Esophagus squamous epithelium (tissue), 5 donors: ENCODE measurements at regions not wholly inside any gene's neighbourhood (a gene's known extent, or its start where the extent isn't known, plus 50 kb on each side); places are given as distances from the start of the nearest gene placed in this dataset.

ENCODE experiments used
- DNase-seq: peaks from one replicate; lab custom pipeline; 2025; lab: John Stamatoyannopoulos, UW
- H3K27ac ChIP-seq, 4 donors: fragments of 200-600 bp; sonication (generic); one replicate each; pipeline ENCODE4 v1.5.1; 2016 to 2019; ENCODE audit warnings: mild to moderate bottlenecking in 1 of 4
- H3K27me3 ChIP-seq, 4 donors: fragments of 200-600 bp; sonication (generic); 1 replicate in 3 of 4; 2 replicates in 1 of 4; pipeline versions ENCODE4 v1.5.1 to v1.6.0; 2017 to 2021; ENCODE audit warnings: antibody characterized with exemption in 1 of 4
- H3K36me3 ChIP-seq, 3 donors: fragments of 200-600 bp; sonication (generic); one replicate each; pipeline ENCODE4 v1.5.1; 2016 to 2019
- H3K4me1 ChIP-seq, 3 donors: fragments of 200-600 bp; sonication (generic); one replicate each; pipeline ENCODE4 v1.5.1; 2017 to 2019
- H3K4me3 ChIP-seq, 4 donors: fragments of 200-600 bp; sonication (generic); 1 replicate in 3 of 4; 2 replicates in 1 of 4; pipeline ENCODE4 v1.5.1; 2016 to 2019; ENCODE audit warnings: mild to moderate bottlenecking in 2 of 4, moderate library complexity in 1 of 4
- H3K9me3 ChIP-seq, 3 donors: fragments of 200-600 bp; sonication (generic); one replicate each; pipeline ENCODE4 v1.5.1; 2016 to 2019
- POLR2A ChIP-seq, 4 donors: fragments of 450-650 bp; IDR thresholded peaks; one replicate each; pipeline ENCODE4 v1.6.1; 2017; ENCODE audit warnings: antibody characterized with exemption in 4 of 4, mild to moderate bottlenecking in 4 of 4, moderate library complexity in 3 of 4
- WGBS, 2 donors: methylation state at CpG; one replicate each; pipeline ENCODE4 v1.1.5; 2018; 5-methylcytosine and 5-hydroxymethylcytosine counted together
- intact Hi-C: fragments of 100-400 bp; cut with DNase I; formaldehyde crosslinking; loops from one replicate; pipeline ENCODE4 v1.15.0; 2022
- TF ChIP-seq, protein P1 (sequence below), 6 experiments: fragments of 450-650 bp in 4 of 6; fragments of 200-600 bp in 2 of 6; sonication (generic) in 2 of 6; IDR thresholded peaks; one replicate each; pipeline ENCODE4 v1.5.1; 2016 to 2019; ENCODE audit warnings: antibody characterized with exemption in 6 of 6, mild to moderate bottlenecking in 4 of 6, moderate library complexity in 4 of 6
- donor health status: DM: yes; HTN: yes; CAD: no.

DNA sequence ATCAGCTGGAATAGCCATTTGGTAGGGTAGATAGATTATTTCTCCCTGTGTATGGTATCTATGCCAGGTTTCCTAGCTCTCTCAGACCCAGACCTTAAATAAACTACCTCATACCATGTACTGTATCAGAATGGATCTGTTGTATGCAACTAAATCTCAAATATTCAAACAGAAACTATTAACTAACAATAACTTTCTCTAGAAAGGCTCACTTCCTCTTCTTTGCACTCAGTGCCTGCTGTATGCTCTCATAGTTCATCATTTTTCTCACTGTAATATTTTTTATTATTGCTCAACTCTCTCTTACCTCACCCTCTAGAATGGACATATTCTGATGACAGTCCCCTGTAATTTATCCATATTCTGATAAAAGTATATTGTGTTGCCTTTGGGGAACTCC is 182.4 kb downstream of the TOX3 start:
- Histone ChIP-seq H3K27ac (no peak overlapping the region), H3K27me3 (no peaks in the 10 kb centered on the region), H3K9me3 (no peaks in the 10 kb centered on the region), H3K4me3 (no peak overlapping the region), H3K36me3 (no peaks in the 10 kb centered on the region), H3K4me1 (no peaks in the 10 kb centered on the region)
- TF ChIP-seq, protein P1, sequence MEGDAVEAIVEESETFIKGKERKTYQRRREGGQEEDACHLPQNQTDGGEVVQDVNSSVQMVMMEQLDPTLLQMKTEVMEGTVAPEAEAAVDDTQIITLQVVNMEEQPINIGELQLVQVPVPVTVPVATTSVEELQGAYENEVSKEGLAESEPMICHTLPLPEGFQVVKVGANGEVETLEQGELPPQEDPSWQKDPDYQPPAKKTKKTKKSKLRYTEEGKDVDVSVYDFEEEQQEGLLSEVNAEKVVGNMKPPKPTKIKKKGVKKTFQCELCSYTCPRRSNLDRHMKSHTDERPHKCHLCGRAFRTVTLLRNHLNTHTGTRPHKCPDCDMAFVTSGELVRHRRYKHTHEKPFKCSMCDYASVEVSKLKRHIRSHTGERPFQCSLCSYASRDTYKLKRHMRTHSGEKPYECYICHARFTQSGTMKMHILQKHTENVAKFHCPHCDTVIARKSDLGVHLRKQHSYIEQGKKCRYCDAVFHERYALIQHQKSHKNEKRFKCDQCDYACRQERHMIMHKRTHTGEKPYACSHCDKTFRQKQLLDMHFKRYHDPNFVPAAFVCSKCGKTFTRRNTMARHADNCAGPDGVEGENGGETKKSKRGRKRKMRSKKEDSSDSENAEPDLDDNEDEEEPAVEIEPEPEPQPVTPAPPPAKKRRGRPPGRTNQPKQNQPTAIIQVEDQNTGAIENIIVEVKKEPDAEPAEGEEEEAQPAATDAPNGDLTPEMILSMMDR (IDR thresholded peaks at IDR 0.05), result no peak
- no peak for DNase-seq
- intact Hi-C loops, result no loop called here

- 56 to 62% methylated on average over 4 of the region's 4 CpGs for WGBS, 2 donors
- intact Hi-C loops, result no loop called here
- Histone ChIP-seq H3K4me3 (no peak overlapping the region), H3K27ac (no peak overlapping the region), H3K9me3 (no peaks in the 10 kb centered on the region), H3K27me3 (no peaks in the 10 kb centered on the region), H3K4me1 (no peaks in the 10 kb centered on the region), H3K36me3 (no peaks in the 10 kb centered on the region)
- DNase-seq, result no peak
- TF ChIP-seq, protein P1 (IDR thresholded peaks at IDR 0.05), result no peak
- TF ChIP-seq POLR2A (IDR thresholded peaks at IDR 0.05), result no peak
Measured at GRCh38 chr16:52363082-52363481, 183.9 kb downstream of the TOX3 start.

DNA sequence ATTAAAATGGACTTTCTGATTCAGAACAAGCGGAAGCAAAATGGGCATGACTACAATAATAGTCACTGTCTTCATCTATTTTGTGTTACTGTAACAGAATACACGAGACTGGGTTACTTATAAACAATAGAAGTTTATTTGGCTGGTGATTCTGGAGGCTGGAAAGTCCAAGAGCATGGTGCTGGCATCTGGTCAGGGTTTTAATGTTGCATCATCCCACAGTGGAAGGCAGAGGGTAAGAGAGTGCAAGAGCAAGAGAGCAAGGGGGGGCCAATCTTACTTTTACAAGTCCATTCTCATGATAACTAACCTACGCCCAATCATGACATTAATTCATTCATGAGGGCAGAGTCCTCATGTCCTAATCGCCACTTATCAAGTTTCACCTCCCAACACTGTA is 189.2 kb downstream of the TOX3 start:
- 41 to 47% methylated on average over 4 of the region's 4 CpGs for WGBS, 2 donors
- TF ChIP-seq, protein P1 (IDR thresholded peaks at IDR 0.05), result no peak
- TF ChIP-seq POLR2A (IDR thresholded peaks at IDR 0.05), result no peak
- Histone ChIP-seq H3K27ac (no peak overlapping the region), H3K4me3 (no peak overlapping the region), H3K27me3 (no peaks in the 10 kb centered on the region), H3K36me3 (no peaks in the 10 kb centered on the region), H3K4me1 (no peaks in the 10 kb centered on the region), H3K9me3 (no peaks in the 10 kb centered on the region)
- no peak for DNase-seq
- intact Hi-C loops, result no loop called here

- DNase-seq, result no peak
- no peaks in the 10 kb centered on the region for H3K9me3 ChIP-seq
- intact Hi-C loops, result no loop called here
- no peaks in the 10 kb centered on the region for H3K27me3 ChIP-seq
- no peaks in the 10 kb centered on the region for H3K36me3 ChIP-seq
- H3K4me3 ChIP-seq, result no peak overlapping the region
- 79 to 94% methylated on average over 1 of the region's 1 CpG for WGBS, 2 donors
- no peaks in the 10 kb centered on the region for H3K4me1 ChIP-seq
- TF ChIP-seq, protein P1 (IDR thresholded peaks at IDR 0.05), result no peak
- no peak overlapping the region for H3K27ac ChIP-seq
Measured at GRCh38 chr16:52353249-52353648, 193.7 kb downstream of the TOX3 start.

GRCh38 chr16:52351451-52351850 is 195.5 kb downstream of the TOX3 start:
- 66 to 68% methylated on average over 5 of the region's 5 CpGs for WGBS, 2 donors
- H3K4me1 ChIP-seq, result no peaks in the 10 kb centered on the region
- no peaks in the 10 kb centered on the region for H3K36me3 ChIP-seq
- H3K9me3 ChIP-seq, result no peaks in the 10 kb centered on the region
- intact Hi-C loops, result no loop called here
- H3K27ac ChIP-seq, result no peak overlapping the region
- no peaks in the 10 kb centered on the region for H3K27me3 ChIP-seq
- no peak for DNase-seq
- TF ChIP-seq, protein P1 (IDR thresholded peaks at IDR 0.05), result no peak
- TF ChIP-seq POLR2A (IDR thresholded peaks at IDR 0.05), result no peak
- no peak overlapping the region for H3K4me3 ChIP-seq
